ENCODE measurements at regions not wholly inside any gene's neighbourhood (a gene's known extent, or its start where the extent isn't known, plus 50 kb on each side); places are given as distances from the start of the nearest gene placed in this dataset.

GRCh38 chr5:107771926-107772325 lies 101.2 kb upstream of the EFNA5 start:
- no peaks in the 10 kb centered on the region for H3K27me3 ChIP-seq
- no peak for ATAC-seq

GRCh38 chr5:107770051-107770450 lies 99.3 kb upstream of the EFNA5 start:
- intact Hi-C loops (cut with DNase I) = no loop called here
- ATAC-seq = no peak
- Histone ChIP-seq H3K4me1 (peaks cover 0 to 11% (median 0%) of the 10 kb centered on the region in 12 donors), H3K27me3 (no peaks in the 10 kb centered on the region), H3K27ac (no peak overlapping the region), H3K9me3 (no peaks in the 10 kb centered on the region), H3K36me3 (no peaks in the 10 kb centered on the region), H3K4me3 (no peak overlapping the region)
- TF ChIP-seq CTCF (IDR thresholded peaks at IDR 0.05) (no peak), POLR2A (IDR thresholded peaks at IDR 0.05) (no peak)
- 91 to 95% (median 92%) methylated on average over 7 of the region's 7 CpGs for WGBS, 4 donors
- no peak for DNase-seq

More at GRCh38 chr5:107771926-107772325, 101.2 kb upstream of the EFNA5 start:
- H3K4me1 ChIP-seq = peaks cover 0 to 11% (median 0%) of the 10 kb centered on the region in 12 donors
- no peak overlapping the region for H3K4me3 ChIP-seq
- H3K36me3 ChIP-seq = no peaks in the 10 kb centered on the region
- TF ChIP-seq POLR2A (IDR thresholded peaks at IDR 0.05) = no peak
- no peak for TF ChIP-seq CTCF (IDR thresholded peaks at IDR 0.05)
- no peak for DNase-seq
- no peak overlapping the region for H3K27ac ChIP-seq
- intact Hi-C loops (cut with DNase I) = no loop called here
- H3K9me3 ChIP-seq = no peaks in the 10 kb centered on the region

- no peaks in the 10 kb centered on the region for H3K36me3 ChIP-seq
- no peak overlapping the region for H3K27ac ChIP-seq
- no peak for ATAC-seq
- intact Hi-C loops (cut with DNase I) = no loop called here
- H3K4me1 ChIP-seq = peaks cover 0 to 11% (median 0%) of the 10 kb centered on the region in 12 donors
- no peak for DNase-seq
- H3K27me3 ChIP-seq = no peaks in the 10 kb centered on the region
- 78 to 91% (median 86%) methylated on average over 5 of the region's 5 CpGs for WGBS, 4 donors
- H3K4me3 ChIP-seq = no peak overlapping the region
- H3K9me3 ChIP-seq = no peaks in the 10 kb centered on the region
- no peak for TF ChIP-seq CTCF (IDR thresholded peaks at IDR 0.05)
- TF ChIP-seq POLR2A (IDR thresholded peaks at IDR 0.05) = no peak
These were observed 98.8 kb upstream of the EFNA5 start for GRCh38 chr5:107769519-107769918.

GRCh38 chr5:107766972-107767371 lies 96.2 kb upstream of the EFNA5 start:
- DNase-seq (no peak), ATAC-seq (no peak)
- H3K36me3 ChIP-seq = no peaks in the 10 kb centered on the region
- no peaks in the 10 kb centered on the region for H3K9me3 ChIP-seq
- H3K4me3 ChIP-seq = no peak overlapping the region
- intact Hi-C loops (cut with DNase I) = no loop called here
- no peaks in the 10 kb centered on the region for H3K27me3 ChIP-seq
- no peak overlapping the region for H3K27ac ChIP-seq
- H3K4me1 ChIP-seq = no peaks in the 10 kb centered on the region
- 83 to 90% (median 86%) methylated on average over 3 of the region's 3 CpGs for WGBS, 4 donors
- no peak for TF ChIP-seq CTCF (IDR thresholded peaks at IDR 0.05)
- no peak for TF ChIP-seq POLR2A (IDR thresholded peaks at IDR 0.05)

Measured in heart left ventricle (tissue), 16 donors.